Left hindlimb (tissue), 1 donor: ENCODE measurements at regions not wholly inside any gene's neighbourhood (a gene's known extent, or its start where the extent isn't known, plus 50 kb on each side); places are given as distances from the start of the nearest gene placed in this dataset.
"Not testable (repeated sequence)": the region's sequence is repeated elsewhere in the genome, so short reads cannot be mapped to it uniquely, and the experiment has no call there.

Source experiments
- DNase-seq: peaks from one replicate; pipeline ENCODE4 v3.0.0-alpha.2; 2018

DNA sequence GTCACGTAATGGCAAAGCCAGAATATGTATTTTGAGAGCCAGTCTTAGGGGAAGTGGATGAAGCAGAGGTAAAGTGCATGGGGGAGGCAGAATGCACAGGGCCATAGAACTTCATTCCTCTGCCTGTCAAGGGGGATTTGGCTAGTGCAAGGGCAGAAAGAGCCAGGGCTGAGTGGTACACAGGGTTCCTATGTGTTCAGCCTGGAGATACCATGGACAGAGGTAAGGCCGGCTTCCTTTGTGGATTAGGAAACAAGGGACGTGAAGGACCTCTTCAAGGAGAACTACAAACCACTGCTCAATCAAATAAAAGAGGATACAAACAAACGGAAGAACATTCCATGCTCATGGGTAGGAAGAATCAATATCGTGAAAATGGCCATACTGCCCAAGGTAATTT lies 241.1 kb upstream of the ELAVL2 start:
- DNase-seq = not testable (repeated sequence)

DNA sequence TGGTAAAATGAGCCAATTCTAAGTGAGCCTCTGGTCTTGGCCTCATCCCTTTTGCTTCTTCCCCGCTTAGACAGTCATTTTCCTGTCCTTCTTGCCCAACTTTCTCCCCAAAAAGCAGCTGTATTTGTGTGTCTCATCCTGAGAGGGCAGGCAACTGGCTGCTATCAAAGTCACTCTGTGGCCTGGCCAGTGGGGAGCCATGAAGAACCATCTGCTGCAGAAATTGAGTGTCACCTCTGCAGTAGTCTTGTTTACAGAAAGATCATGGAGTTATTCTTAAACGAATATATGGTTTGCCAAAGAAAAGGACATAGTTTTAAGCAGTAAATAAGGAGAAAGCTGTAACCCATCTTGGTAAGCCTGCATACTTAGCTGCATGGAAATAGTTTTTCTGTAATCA lies 233.6 kb upstream of the ELAVL2 start:
- no peak for DNase-seq

DNA sequence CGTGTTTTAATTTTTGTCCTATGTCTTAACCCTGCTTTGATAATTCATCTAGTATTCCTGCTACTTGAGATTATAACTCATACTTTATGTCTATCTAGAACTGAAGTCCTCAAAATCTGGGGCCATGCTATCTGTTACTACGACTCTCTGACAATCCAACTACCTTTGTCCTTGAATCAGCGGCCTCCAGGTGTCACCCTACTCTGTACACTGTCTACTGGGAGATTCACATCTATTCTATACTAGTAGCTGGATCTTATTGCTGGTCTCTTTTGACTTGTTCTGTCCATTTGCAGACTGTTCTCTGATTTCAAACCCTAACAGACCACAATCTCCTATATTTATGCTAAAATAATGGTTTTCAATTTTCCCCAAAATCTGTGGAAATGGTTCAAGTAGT lies 225.5 kb upstream of the ELAVL2 start:
- DNase-seq = no peak

DNA sequence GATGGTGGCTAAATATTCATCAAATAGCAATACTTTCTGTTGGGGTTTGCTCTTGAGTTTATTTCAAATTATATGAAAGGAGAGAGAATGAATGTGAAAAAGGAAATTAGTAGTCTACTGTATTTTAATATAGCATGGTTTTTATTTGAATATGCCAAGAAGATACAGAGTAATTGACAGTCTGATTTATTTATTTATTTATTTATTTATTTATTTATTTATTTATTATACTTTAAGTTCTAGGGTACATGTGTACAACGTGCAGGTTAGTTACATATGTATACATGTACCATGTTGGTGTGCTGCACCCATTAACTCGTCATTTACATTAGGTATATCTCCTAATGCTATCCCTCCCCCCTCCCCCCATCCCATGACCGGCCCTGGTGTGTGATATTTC lies 224.2 kb upstream of the ELAVL2 start:
- DNase-seq = not testable (repeated sequence)

DNA sequence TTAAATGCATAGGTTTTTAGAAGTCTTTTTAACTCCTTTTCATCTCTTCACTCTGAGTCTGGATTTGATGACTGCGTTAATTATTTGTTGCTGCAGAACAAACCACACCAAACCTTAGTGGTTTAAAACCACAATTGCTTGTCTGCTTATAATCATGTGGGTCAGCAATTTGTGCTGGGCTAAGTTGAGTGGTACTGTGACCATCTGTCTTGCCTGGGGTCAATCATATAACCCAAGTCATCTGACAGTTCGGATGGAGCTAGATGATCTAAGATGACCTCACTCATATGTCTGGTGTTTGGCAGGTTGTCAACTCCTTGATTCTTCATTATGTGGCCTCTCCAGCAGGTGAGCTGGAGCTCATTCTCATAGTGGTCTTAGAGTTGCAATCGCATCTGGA lies 219.1 kb upstream of the ELAVL2 start:
- DNase-seq = no peak

DNA sequence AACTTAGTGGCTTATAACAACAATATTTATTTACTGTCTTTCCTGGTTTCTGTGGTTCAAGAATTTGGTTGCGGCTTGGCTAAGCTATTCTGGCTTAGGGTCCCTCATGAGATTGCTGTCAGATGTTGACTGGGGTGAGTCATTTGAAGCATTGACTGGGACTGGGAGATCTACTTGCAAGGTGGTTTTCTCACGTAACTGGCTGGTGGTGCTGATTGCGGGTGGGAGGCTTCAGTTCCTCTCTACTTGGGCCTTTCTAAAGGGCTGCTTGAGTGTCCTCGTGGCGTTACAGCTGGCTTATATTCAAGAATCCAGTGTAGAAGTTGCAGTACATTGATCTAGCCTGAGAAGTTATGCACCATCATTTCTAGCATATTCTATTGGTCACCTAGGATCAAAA lies 218.5 kb upstream of the ELAVL2 start:
- no peak for DNase-seq

DNA sequence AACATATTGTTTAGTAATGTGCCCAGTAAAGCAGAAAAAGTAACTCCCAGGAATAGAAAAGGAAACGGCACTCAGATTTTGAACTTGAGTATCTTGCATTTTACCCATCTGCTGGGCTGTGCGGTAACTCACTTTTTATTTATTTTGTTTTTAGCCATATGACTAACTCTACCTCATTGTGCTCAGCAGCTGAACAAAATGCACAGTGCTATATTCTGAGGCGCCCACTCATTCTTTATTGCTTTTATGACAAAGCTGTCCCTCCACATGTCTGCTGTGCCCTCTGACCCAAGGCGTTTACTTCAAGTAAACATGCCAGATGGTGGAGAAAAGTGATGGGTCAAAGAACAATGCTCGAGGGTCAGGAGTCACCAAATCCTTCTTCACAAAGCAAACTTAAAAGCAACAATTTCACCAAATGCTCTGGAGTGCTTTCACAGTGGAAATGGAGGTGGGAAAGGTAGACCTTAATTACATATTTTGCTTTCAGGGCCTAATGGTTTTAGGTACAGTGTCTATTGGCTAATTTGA lies 215.2 kb upstream of the ELAVL2 start:
- DNase-seq = no peak

DNA sequence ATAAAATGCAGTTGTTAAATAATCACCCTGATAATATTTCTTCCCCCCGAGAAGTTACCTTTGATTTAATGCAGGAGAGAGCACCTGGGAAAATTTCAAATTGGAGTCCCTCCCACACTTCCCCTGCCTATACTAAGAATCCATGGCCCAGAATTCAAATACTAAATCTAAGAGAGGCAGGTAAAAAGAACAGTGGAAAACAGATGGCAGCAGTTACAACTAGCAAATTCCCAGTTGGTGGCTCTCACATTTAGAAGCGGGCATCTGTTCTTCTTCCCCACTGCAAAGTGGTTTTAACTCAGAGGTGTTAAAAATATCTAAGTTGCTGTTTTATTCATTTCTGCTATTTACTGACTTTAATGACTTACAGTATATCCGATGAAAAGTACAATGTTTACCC lies 210.4 kb upstream of the ELAVL2 start:
- DNase-seq = no peak

DNA sequence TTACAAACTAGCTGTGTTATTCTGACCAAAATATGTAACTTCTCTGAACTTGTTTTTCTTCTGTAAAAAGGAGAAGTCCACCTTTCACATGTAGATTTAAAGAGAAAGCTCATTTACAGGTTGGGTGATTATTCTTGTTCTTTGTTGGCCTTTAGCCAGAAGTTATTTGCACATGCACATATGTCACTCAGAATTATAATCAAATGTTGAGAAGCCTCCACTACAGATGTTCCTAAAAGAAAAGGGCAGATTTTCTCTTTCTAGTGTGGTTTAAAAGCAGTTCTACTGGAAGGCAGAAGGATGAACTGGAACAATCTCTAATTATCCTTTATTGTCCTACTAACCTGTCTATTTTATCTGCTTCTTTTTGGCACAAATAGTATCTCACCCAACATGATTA lies 209.8 kb upstream of the ELAVL2 start:
- no peak for DNase-seq

DNA sequence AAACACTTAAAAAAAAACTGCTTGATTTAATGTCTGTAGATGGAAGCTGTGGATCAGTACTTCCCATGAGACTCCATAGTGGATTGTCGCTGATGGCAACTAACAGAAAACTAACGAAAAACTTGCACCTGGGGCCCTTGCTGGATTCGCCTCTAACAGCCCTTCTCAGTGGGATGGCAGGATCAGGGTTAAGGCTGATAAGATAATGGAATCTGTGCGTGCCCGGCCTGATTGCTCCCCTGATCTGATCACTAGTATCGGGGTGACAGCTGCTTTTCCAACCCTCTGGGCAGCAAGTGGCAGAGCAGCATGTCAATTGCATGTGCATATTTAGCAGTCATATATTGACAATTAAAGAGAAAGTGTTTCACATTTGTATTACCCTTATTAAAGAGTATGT lies 185.8 kb upstream of the ELAVL2 start:
- no peak for DNase-seq

DNA sequence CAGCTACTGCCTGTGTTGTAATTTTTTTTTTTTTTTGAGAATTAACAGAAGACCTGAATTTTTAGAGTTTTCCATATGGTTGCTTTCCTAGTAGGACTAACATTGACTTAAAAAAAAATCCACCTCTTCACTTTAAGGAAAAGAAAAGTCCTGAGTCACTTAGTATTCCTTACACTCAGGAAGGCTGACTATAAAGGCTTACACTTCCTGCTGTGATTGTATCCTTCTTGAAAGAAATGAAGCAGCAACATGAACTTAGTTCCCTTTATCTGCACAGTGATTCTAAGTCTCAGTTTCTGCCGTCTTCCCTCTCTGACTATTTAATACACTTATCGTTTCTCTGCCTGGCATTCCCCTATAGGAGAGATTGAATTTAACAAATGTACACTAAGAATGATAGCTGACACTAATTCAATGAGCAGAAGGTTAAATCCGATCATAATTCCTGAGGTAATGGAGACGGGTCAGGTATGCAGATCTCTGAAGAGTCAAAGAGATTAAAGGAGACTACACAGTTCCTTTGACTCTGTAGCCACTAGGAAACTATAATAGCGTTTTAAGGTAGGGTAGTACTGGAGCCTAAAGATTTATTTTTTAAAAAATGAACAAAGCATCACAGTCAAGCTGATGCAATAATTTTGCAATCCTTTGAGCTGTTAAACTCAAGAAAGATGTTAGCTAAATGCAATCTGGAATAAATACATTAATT lies 185.1 kb upstream of the ELAVL2 start:
- no peak for DNase-seq

DNA sequence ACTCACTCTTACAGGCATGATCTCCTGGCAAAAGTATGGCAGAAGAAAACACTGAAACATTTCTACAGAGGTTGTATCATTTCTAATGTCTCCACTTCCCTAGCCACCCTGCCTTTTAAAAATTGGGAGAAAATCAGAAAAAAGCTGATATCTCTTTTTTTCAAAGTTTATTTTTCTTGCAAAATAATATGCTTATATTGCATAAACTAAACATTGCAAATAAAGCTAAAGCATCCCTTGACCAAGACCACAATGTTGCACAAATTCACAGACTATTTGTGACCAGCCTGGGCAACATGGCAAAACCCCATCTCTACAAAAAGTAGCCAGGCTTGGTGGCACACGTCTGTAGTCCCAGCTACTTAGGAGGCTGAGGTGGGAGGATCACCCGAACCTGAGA lies 183.3 kb upstream of the ELAVL2 start:
- DNase-seq = no peak

DNA sequence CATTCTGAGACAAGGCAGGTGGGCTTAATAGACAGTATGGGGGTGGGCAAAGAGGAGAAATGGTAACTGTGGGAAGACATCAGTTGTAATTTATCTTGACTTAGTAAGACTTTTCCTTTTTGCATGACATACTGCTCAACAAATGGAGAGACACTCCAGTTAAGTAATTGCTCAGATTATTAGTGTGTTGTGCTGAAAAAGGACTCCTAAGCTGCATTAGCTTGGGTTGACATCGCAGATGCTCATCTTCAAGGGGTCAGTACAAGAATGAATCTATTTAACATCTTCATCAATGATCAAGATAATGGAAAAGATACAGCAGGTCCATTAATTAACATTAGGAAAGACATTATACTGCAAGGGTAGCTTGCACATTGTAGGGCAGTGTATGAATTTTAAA lies 181.1 kb upstream of the ELAVL2 start:
- no peak for DNase-seq

DNA sequence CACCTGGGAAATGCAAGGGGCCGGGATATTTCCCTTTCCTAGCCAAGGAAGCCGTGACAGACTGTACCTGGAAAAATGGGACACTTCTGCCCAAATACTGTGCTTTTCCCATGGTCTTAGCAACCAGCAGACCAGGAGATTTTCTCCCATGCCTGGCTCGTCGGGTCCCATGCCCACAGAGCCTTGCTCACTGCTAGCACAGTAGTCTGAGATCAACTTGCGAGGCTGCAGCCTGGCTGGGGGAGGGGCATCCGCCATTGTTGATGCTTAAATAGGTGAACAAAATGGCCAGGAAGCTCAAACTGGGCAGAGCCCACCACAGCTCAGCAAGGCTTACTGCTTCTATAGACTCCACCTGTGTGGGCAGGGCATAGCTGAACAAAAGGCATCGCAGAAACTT lies 165.8 kb upstream of the ELAVL2 start:
- DNase-seq = not testable (repeated sequence)

DNA sequence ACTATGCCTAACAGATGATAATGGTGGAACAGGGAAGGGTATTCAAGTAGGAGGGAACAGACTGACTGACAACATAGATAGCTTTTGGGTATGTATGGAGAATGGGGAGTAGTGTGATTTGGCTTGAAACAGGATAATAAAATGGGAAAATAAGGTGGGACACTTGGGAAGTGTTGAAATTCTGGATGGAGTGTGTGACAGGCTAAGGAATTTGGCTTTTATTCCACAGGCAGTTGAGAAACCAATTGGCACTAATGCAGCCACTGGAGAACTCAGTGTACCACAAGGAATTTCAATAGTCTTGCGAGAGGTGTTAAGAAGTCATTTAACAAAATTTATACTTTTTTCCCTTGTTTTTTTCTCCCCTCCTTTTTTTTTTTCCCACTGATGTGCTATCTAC lies 153.5 kb upstream of the ELAVL2 start:
- no peak for DNase-seq

DNA sequence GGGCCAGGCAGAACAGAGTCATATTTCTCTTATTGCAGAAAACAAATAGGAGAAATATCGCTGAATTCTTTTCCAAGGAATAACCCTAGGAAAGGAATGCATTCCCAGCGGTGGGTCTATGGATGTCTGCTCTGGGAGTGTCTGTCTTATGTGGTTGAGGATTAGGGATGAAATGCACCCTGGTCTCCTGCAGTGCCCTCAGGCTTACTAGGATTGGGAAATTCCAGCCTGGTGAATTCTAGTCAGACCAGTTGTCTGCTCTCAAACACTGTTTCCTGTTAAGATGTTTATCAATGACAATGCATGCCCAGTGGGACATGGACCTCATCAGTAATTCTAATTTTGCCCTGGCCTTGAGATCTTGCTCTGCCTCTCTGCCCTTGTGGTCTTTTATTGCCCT lies 136.1 kb upstream of the ELAVL2 start:
- no peak for DNase-seq

DNA sequence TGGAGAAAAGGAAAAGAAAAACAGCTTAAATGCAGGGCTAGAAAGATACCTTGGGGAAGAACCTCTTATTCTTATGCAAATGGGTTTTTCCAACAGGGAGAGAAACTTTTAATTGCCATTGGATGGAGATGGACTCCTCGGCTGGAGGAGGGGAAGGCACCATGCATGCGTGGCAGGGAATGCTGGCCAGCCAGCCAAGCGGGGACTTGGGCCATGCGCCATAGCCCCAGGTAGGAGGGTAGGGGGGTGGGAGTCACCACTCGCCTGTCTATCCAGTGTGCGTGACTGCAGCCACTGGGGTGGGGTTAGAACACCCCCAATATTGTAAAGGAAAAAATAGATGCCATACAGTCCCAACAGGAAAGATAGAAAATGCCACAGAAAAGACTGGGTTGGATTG lies 119.9 kb upstream of the ELAVL2 start:
- DNase-seq = no peak

DNA sequence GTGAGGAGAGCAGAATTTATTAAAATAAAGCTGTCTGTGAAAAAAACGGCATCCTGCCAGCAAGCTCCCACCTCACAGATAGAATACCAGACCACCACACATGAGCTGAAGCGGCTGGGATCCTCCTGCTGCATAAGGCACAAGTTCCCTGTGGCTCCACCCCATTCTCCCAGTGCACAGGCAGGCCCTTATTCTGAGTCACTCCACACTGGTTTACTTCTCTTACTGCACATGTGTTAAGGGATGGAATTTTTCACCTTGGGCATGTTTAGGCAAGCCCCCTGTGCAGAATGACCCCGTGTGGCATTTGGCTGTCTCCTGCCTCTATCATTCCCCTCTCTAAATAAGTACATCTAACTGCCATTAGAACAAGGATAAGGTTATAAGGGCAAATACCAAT lies 115.0 kb upstream of the ELAVL2 start:
- no peak for DNase-seq

DNA sequence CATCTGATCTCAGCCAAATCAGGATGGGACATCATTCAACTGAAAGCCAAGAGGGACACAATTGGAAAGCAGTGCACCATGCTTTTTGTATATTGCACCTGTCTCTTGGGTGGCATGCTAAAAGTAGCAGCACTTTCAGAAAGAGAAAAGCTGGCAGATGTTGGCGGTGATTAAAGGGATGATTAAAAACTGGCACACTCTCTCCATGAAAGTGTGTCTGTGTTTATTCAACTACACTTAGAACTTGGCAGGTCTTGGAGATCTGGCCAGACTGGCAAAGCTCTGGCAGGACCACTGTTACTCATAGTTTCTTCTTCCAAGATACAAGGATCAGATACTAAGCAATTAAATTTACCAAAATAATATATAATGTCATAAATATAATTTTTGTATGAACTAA lies 112.9 kb upstream of the ELAVL2 start:
- DNase-seq = no peak

DNA sequence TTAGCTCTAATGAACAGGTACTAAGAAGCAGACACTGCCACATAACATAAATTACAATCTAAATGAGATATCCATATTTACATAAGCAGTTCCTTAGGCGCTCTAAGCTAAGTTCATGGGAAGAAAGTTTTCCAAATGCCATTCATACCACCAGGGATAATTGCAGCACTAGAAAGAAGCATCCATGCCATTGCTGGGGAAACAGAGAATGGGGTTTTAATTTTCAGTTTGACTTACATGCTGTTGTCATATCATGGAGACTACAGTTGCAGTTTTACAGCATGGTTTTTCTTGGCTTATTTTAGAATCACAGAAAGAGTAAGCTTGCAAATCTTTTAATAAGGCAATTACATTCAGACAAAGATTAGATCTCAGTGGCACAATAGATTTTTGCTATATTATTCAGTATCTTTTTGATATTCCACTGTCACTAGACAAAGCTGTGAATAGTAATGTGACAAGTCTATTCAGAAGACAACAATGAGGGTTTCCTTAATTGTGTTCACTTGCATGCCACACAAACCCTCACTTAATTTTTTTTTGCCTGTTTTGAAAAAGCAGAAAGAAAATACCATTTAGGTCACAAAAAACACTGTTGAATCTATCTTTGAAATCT lies 108.4 kb upstream of the ELAVL2 start:
- DNase-seq = no peak

DNA sequence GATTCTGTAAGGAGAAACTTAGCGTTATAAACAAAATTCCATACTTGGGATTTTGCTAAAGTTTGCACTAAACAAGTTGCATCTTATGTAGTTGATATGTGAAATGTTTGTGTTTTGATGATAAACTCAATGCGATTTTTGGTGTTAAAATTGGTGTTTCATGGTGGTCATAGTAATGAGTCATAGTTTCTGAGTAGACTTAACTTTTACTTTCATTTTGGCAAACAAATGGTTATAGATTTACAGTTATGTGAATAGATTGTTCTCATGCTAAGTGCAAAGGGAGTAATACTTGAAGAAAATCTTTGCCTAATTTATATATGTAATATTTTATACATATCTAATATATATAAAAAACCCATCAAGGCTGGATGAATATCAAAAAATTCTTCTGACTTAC lies 107.3 kb upstream of the ELAVL2 start:
- no peak for DNase-seq

DNA sequence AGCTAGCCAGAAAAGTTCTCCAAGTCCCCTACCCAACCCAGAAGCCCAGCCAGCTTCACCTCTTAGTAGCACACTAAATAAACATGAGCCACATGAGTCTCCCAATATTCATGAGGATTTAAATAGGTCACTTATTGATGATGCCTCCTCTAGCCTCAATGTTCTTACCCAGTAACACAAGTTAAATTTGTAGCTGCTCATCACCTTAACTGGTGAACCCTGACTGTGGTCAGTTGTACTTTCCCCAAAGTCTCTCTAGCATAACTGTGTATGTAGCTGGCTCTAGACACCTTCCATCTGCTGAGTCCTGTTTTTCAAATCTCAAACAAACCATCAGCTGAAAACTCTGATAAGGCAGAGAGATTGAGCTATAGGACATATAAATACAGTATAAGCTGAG lies 100.3 kb upstream of the ELAVL2 start:
- DNase-seq = no peak

DNA sequence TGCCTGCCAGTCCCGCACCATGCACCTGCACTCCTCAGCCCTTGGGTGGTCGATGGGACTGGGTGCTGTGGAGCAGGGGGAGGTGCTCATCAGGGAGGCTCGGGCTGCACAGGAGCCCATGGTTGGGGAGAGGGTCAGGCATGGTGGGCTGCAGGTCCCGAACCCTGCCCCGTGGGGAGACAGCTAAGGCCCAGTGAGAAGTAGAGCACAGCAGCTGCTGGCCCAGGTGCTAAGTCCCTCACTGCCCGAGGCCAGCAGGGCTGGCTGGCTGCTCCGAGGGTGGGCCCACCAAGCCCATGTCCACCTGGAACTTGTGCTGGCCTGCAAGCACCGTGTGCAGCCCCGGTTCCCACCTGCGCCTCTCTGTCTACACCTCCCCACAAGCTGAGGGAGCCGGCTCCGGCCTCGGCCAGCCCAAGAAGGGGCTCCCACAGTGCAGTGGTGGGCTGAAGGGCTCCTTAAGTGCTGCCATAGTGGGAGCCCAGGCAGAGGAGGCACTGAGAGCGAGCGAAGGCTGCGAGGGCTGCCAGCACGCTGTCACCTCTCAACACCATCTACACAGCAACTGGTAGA lies 88.5 kb upstream of the ELAVL2 start:
- no peak for DNase-seq

DNA sequence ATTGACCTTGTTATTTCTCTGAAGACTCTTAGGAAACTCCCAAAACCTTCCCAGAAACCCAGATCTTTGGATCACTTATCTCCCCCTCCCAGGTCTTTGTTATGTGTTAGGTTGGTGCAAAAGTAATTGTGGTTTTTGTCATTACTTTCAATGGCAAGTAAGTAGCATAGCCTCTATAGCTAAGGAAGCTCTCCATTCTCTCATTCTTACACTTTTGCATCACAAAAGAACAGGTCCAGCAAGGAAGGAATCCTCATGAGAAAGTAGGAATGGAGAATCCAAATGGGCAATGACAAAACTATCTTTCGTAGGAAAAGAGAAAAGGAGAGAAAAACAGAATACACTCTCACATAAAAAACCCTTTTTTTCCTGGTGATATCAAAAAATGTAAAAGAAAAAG lies 81.3 kb upstream of the ELAVL2 start:
- no peak for DNase-seq

DNA sequence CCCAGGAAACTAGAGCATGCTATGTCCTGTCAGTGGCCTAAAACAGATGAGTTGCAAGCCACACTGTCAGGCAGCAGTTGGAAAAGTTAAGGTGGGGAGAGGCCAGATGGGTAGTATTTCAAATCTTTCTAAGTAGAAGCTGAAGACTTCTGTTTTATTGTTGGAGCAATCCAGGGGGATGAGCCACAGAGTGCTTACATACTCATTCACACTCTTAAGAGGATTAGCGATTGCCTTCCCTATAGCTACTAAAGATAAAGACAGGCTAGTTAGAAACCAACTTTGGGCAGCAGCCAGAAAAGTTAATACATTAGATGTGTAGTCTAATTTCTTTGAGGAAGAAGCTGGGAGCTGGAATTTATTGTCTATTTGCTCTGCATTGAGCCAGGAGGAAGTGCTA lies 61.7 kb upstream of the ELAVL2 start:
- DNase-seq = no peak
